NCI-H2196 treated with DMSO at 0.1 percent for 48 hours (cell line): ENCODE measurements at regions not wholly inside any gene's neighbourhood (a gene's known extent, or its start where the extent isn't known, plus 50 kb on each side); places are given as distances from the start of the nearest gene placed in this dataset.
"Not testable (repeated sequence)": the region's sequence is repeated elsewhere in the genome, so short reads cannot be mapped to it uniquely, and the experiment has no call there.

Source experiments
- DNase-seq: peaks from one replicate; lab custom pipeline; 2025; ENCODE audit not compliant: unreplicated experiment; lab: John Stamatoyannopoulos, UW

GRCh38 chr15:77843546-77843945 lies 210.8 kb upstream of the LINGO1 start:
- no peak for DNase-seq

- no peak for DNase-seq
Measured at GRCh38 chr15:77840991-77841775, 208.5 kb upstream of the LINGO1 start.

GRCh38 chr15:77839970-77840905 lies 207.5 kb upstream of the LINGO1 start:
- DNase-seq = no peak

GRCh38 chr15:77839456-77839855 lies 206.7 kb upstream of the LINGO1 start:
- no peak for DNase-seq

- DNase-seq = no peak
Measured at GRCh38 chr15:77838595-77838994, 205.9 kb upstream of the LINGO1 start.

DNA sequence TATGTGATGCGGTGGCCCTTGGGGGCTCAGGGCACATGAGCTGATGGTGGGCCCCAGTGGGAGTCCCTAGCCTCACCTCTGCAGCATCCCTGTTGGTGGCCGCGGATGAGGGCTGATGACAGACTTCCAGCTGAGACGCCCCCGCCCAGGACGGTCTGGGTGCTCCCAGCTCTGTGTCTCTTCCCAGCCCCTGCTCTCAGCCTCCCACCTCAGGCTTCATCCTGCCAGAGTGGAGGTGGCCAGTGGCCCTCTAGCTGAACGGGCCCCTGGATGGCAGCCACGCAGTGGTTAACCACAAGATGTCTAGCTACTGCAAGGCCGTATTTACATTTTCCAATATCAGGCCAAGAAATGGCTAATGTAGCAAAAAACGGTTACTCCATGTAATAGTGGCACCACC lies 205.3 kb upstream of the LINGO1 start:
- DNase-seq = no peak

GRCh38 chr15:77837649-77838025 lies 204.9 kb upstream of the LINGO1 start:
- DNase-seq = no peak

DNA sequence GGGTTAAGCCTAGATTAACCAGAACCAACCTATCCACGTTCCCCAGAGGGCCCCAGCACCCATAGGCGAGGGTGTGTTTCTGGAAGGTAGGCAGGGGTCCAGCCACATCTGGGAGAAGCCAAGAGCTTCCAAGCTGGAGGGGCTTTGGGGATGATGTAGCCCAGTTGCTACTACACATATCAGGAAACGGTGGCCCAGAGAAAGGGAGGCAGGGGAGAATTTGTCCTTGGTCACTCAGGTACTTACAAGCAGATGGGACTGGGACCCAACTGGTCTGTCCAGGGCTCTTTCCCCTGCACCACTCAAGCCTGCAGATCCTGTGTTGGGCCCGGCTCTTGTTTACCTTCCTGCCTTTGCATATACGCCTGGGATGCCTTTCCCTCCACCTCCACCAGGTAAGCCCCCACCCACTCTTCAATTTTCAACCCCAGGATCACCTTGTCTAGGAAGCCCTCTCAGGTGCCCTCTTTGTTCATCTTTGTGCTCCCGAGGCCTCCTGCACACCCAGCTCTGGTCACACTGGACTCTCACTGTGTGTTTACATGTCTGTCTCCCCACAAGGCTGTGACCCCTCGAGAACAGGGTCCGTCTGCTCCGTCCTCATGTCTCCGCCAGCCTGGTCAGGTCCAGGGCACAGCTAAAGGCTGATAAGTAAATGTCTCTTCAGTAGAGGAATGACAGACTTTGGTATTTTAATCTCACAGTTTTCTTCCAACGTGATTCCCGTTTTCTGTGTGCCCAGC lies 204.4 kb upstream of the LINGO1 start:
- DNase-seq = no peak

GRCh38 chr15:77836121-77836692 lies 203.5 kb upstream of the LINGO1 start:
- DNase-seq = no peak

GRCh38 chr15:77834276-77834990 lies 201.7 kb upstream of the LINGO1 start:
- DNase-seq = no peak

- no peak for DNase-seq
Measured at GRCh38 chr15:77832874-77833273, 200.2 kb upstream of the LINGO1 start.

DNA sequence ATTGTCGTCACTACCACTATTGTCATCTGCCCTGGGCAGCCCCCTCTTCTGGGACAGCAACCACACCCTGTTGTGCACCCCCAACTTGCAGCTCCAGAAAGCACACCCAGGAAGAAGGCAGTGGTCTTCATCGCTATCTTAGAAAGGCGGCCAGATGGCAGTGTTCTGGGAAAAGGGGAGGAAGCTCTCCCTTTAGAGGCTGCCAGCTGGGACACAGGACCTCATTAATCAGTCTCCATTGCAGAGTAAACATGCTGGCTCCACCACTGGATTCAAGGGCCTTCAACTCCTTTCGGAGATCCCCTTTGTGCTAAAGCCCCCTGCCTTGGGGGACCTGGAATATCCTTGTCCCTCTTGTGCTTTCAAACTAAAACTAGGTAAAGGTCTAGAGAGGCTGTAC lies 199.3 kb upstream of the LINGO1 start:
- no peak for DNase-seq

DNA sequence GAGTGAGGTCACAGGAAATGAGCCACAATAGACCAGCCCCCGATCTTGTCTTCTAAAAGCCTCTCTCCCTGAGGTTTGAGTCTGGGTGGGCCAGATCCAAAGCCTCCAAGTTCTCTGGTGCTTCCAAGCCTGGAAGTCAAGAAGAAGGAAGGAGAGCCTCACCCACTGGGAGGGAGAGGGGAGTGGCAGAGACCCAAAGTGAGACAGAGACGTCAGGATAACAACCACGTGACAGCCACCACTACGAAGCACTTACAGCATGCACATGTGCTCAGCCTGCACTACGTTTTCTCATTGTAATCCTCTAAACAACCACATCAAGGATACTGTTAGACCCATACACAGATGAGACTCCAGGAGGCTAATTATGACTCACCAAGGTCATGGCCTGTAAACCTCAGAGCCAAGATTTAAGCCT lies 197.3 kb upstream of the LINGO1 start:
- DNase-seq = no peak

- DNase-seq = not testable (repeated sequence)
Measured at GRCh38 chr15:77829331-77829730, 196.6 kb upstream of the LINGO1 start.

DNA sequence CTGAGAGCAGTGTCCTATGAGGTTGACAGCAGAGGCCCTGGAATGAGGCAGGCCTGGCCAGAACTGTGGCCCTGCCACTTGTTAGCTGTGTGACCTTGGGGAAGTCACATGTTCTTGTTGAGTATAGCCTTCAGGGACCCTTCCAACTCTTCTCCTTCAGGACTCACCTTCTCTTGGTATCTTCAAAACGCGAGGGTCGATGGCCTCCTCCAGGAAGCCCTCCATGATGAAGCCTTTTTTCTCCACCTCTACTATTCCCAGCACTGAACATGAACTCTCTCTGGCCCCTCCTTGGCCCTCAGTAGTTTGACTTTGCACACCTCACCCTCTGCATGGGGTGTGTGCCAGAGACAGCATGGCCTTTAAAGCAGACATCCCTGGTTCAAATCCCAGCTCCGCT lies 195.1 kb upstream of the LINGO1 start:
- no peak for DNase-seq

DNA sequence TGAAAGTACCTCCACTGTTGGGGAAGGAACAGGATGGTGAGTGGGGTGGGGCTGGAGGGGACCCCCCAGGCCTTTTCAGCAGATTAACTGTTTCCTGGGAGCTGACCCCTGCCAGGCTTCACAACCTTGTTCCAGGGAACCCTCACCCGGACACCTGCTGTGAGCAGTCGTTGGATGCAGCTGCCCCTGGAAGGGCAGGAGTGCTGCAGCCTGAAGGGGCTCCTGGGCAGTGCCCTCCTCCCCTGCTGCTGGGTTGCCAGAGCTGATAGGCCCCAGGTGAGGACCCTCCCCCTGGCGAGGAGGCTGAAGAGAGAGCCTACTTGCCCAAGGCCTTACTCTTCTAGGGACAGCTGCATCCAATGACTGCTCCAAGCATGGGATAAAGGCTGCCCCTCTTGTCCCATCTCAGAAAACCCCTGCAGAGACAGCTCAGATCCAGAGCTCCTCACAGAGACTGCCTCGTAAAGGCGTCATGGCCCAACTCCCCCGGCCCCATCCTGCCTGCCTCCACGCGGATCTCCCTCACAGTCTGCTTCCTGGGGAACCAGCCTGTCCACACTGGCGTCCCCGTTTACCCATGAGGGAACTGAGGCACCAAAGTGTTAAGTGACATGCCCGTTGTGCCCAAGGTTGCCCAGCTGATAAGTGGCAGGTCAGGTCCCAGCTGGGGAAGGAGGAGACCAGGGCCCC lies 193.4 kb upstream of the LINGO1 start:
- DNase-seq = no peak

DNA sequence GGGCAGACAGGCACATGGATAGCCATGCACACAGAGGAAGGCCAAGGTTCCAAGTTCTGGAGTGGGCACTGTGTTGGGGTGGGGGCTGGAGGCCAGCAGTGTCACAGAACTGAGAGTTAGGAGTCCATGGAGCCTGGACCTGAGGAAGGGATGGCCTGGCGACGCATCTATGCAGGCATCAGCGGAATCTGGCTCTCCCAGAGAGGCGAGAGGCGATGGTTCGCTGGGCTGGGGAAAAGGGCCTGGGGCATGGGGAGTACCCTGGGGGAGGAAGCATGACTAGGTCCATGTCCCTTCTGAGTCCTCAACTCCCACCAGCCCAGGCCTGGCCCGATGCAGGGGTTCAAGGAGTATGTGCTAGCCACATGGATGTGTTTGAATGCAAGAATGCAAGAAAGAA lies 192.8 kb upstream of the LINGO1 start:
- no peak for DNase-seq

- DNase-seq = no peak
Measured at GRCh38 chr15:77825252-77825542, 192.5 kb upstream of the LINGO1 start.

GRCh38 chr15:77824361-77825251 lies 191.9 kb upstream of the LINGO1 start:
- DNase-seq = no peak
